Lower leg skin (tissue), 4 donors: ENCODE measurements at regions not wholly inside any gene's neighbourhood (a gene's known extent, or its start where the extent isn't known, plus 50 kb on each side); places are given as distances from the start of the nearest gene placed in this dataset.

Experiments
- DNase-seq, 2 donors: peaks; one replicate each; pipeline ENCODE4 v3.0.0-alpha.2; 2019; ENCODE audit warnings: low spot score in 2 of 2
- H3K4me3 ChIP-seq: fragments of 200-600 bp; sonication (generic); 2 replicates; pipeline ENCODE4 v1.5.1; 2017; ENCODE audit warnings: mild to moderate bottlenecking, low read depth; ENCODE audit not compliant: poor library complexity, severe bottlenecking
- CTCF ChIP-seq, 3 donors: fragments of 450-650 bp; IDR thresholded peaks; one replicate each; pipeline ENCODE4 v1.5.1; 2016; ENCODE audit warnings: antibody characterized with exemption in 3 of 3, mild to moderate bottlenecking in 3 of 3, moderate library complexity in 2 of 3
- POLR2A ChIP-seq, 2 donors: fragments of 450-650 bp; IDR thresholded peaks; one replicate each; pipeline ENCODE4 v1.6.1; 2016 to 2017; ENCODE audit warnings: antibody characterized with exemption in 2 of 2, mild to moderate bottlenecking in 1 of 2, moderate library complexity in 1 of 2
- WGBS, 2 donors: methylation state at CpG; one replicate each; pipeline ENCODE4 v1.1.5; 2018; 5-methylcytosine and 5-hydroxymethylcytosine counted together
- intact Hi-C: fragments of 100-400 bp; cut with DNase I; formaldehyde crosslinking; loops from one replicate; pipeline ENCODE4 v1.15.0; 2023; ENCODE audit warnings: low total_unique reads

- DNase-seq: no peak
- intact Hi-C loops: no loop called here
- 70% methylated on average over 6 of the region's 6 CpGs for WGBS, 2 donors
- H3K4me3 ChIP-seq: no peak overlapping the region
- TF ChIP-seq CTCF (IDR thresholded peaks at IDR 0.05) (no peak), POLR2A (IDR thresholded peaks at IDR 0.05) (no peak)
Observed at GRCh38 chr11:115112754-115113153, 391.5 kb downstream of the CADM1 start.

- TF ChIP-seq POLR2A (IDR thresholded peaks at IDR 0.05): no peak
- TF ChIP-seq CTCF (IDR thresholded peaks at IDR 0.05): no peak
- 52 to 55% methylated on average over 5 of the region's 5 CpGs for WGBS, 2 donors
Observed at GRCh38 chr11:115117956-115118493, 386.2 kb downstream of the CADM1 start.

GRCh38 chr11:115119146-115119545 lies 385.1 kb downstream of the CADM1 start:
- TF ChIP-seq POLR2A (IDR thresholded peaks at IDR 0.05): no peak
- H3K4me3 ChIP-seq: no peak overlapping the region
- DNase-seq: no peak
- intact Hi-C loops: no loop called here
- 74 to 89% methylated on average over 5 to 6 of the region's 6 CpGs for WGBS, 2 donors

More at GRCh38 chr11:115117956-115118493, 386.2 kb downstream of the CADM1 start:
- intact Hi-C loops: no loop called here
- H3K4me3 ChIP-seq: no peak overlapping the region
- no peak for DNase-seq
